ENCODE measurements at regions not wholly inside any gene's neighbourhood (a gene's known extent, or its start where the extent isn't known, plus 50 kb on each side); places are given as distances from the start of the nearest gene placed in this dataset.

DNA sequence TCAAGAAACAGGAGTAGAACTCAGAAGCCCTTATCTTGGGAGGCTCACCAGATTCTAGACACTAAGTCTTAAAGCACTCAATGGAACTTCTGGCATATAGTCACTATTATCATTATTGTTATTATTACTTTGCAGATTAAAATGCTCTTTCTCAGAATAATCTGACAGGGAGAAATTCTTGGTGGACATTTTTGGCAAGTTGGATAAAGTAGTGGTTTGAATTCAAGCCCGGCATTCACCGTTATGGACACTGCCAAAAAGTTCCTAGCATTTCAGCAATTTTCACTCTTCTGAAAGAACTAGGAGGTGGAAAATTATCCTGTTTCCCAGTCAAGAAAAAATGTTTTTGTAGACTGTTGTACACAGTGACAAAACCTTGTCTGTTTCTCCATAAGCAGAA is 179.6 kb upstream of the ISX start:
- in situ Hi-C loops (cut with MboI; ENCODE audit: low pct_unique_long_range_greater_than_20kb, low sequenced_read_pairs), result no loop called here
- DNase-seq, result no peak

GRCh38 chr22:34886812-34887211 is 179.1 kb upstream of the ISX start:
- in situ Hi-C loops (cut with MboI; ENCODE audit: low pct_unique_long_range_greater_than_20kb, low sequenced_read_pairs), result no loop called here
- no peak for DNase-seq

GRCh38 chr22:34897126-34897525 is 168.8 kb upstream of the ISX start:
- in situ Hi-C loops (cut with MboI; ENCODE audit: low pct_unique_long_range_greater_than_20kb, low sequenced_read_pairs), result no loop called here
- DNase-seq, result no peak

GRCh38 chr22:34902335-34902734 is 163.6 kb upstream of the ISX start:
- no peak for DNase-seq
- in situ Hi-C loops (cut with MboI; ENCODE audit: low pct_unique_long_range_greater_than_20kb, low sequenced_read_pairs), result no loop called here

- no peak for DNase-seq
- in situ Hi-C loops (cut with MboI; ENCODE audit: low pct_unique_long_range_greater_than_20kb, low sequenced_read_pairs), result no loop called here
These were observed 162.5 kb upstream of the ISX start for GRCh38 chr22:34903416-34903815.

DNA sequence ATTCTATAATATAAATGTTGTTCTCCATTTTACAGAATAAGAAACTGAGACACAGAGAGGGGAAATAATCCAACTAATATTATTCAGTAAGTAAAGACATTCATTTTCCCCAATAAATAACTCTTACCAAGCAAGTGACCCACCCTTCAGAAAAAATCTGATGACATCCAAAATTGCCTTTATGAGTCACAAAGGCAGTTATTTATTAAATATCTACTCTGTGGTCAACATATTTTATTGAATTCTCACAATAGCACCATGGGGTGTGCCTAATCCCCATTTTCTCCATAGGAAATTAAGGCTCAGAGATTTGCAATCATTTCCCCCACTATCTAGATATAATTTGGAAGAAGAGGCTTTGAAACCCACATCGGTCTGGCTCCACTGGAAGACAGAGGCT is 161.5 kb upstream of the ISX start:
- DNase-seq, result no peak
- in situ Hi-C loops (cut with MboI; ENCODE audit: low pct_unique_long_range_greater_than_20kb, low sequenced_read_pairs), result no loop called here

- DNase-seq, result no peak
- in situ Hi-C loops (cut with MboI; ENCODE audit: low pct_unique_long_range_greater_than_20kb, low sequenced_read_pairs), result no loop called here
These were observed 152.1 kb upstream of the ISX start for GRCh38 chr22:34913826-34914225.

- no peak for DNase-seq
- in situ Hi-C loops (cut with MboI; ENCODE audit: low pct_unique_long_range_greater_than_20kb, low sequenced_read_pairs), result no loop called here
These were observed 151.1 kb upstream of the ISX start for GRCh38 chr22:34914846-34915245.

GRCh38 chr22:34917239-34917638 is 148.7 kb upstream of the ISX start:
- no peak for DNase-seq
- in situ Hi-C loops (cut with MboI; ENCODE audit: low pct_unique_long_range_greater_than_20kb, low sequenced_read_pairs), result no loop called here

DNA sequence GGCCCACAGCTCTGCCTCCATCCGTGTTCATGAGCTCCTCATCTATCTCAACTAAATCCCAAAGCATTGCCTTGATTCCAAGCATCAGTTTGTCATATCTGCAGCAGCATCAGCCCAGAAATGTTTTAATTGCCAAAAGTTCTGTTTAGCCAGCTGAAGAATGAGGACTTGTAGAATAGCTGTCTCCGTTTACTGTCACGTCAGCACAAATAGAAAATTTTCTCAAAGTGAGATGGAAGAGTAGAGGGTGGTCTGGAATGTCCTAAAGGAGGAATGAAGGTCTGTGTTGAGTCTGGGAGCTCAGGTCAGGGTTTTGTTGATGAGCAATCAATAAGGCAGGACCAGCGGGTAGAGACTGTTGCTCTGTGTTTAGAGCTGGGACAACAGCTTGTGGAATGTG is 134.9 kb upstream of the ISX start:
- no peak for DNase-seq
- in situ Hi-C loops (cut with MboI; ENCODE audit: low pct_unique_long_range_greater_than_20kb, low sequenced_read_pairs), result no loop called here

- in situ Hi-C loops (cut with MboI; ENCODE audit: low pct_unique_long_range_greater_than_20kb, low sequenced_read_pairs), result no loop called here
- no peak for DNase-seq
These were observed 131.7 kb upstream of the ISX start for GRCh38 chr22:34934261-34934660.

- DNase-seq, result no peak
- in situ Hi-C loops (cut with MboI; ENCODE audit: low pct_unique_long_range_greater_than_20kb, low sequenced_read_pairs), result no loop called here
These were observed 122.1 kb upstream of the ISX start for GRCh38 chr22:34943830-34944229.

DNA sequence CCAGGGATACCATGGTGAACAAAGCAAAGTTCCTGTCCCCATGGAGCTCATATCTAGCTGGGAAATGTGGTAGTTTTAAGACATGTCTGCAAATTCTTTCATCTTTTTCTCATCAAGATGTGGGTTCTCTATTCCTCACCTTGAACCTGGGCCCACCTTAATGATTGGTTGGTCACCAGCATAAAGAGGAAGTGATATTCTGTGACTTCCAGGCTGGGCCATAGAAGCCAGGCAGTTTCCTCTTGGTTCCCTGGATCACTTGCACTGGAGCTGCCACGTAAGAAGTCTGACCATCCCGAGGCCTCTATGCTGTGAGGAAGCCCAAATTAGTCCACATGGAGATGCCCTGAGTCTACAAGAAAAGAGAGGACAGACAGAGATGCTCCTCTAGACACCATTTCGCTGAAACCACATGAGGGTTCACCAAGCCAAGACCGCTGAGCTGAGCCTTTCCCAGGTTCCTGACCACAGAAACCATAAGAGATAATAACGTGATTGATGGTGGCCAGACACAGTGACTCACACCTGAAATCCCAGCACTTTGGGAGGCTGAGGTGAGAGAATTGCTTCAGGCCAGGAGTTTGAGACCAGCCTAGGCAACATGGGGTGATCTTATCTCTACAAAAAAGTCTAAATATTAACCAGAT is 119.5 kb upstream of the ISX start:
- no peak for DNase-seq
- in situ Hi-C loops (cut with MboI; ENCODE audit: low pct_unique_long_range_greater_than_20kb, low sequenced_read_pairs), result no loop called here

- no peak for DNase-seq
- in situ Hi-C loops (cut with MboI; ENCODE audit: low pct_unique_long_range_greater_than_20kb, low sequenced_read_pairs), result no loop called here
These were observed 115.5 kb upstream of the ISX start for GRCh38 chr22:34950489-34950888.

DNA sequence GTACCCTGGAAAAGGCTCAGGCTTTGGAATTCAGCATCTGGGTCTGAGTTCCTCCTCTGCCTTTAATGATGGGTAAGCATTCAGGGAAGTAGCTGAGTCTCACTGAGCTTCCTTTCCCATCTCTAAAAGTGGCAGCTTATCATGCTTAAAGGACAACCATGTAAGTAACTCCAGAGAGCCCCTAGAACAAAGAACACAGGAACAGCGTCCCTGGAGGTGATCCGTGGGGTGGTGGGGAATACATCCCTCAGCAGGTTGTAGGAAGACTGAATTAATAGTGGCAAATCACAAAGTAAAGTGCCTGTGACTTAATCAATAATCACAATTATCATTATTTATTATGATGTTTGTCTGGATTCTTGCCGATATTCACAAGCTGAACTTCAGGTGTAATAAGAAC is 114.7 kb upstream of the ISX start:
- DNase-seq, result no peak
- in situ Hi-C loops (cut with MboI; ENCODE audit: low pct_unique_long_range_greater_than_20kb, low sequenced_read_pairs), result no loop called here

- no peak for DNase-seq
- in situ Hi-C loops (cut with MboI; ENCODE audit: low pct_unique_long_range_greater_than_20kb, low sequenced_read_pairs), result no loop called here
These were observed 106.0 kb upstream of the ISX start for GRCh38 chr22:34960005-34960404.

GRCh38 chr22:34966980-34967565 is 98.9 kb upstream of the ISX start:
- DNase-seq, result no peak
- in situ Hi-C loops (cut with MboI; ENCODE audit: low pct_unique_long_range_greater_than_20kb, low sequenced_read_pairs), result no loop called here

GRCh38 chr22:34969001-34969790 is 96.8 kb upstream of the ISX start:
- no peak for DNase-seq
- in situ Hi-C loops (cut with MboI; ENCODE audit: low pct_unique_long_range_greater_than_20kb, low sequenced_read_pairs), result no loop called here

DNA sequence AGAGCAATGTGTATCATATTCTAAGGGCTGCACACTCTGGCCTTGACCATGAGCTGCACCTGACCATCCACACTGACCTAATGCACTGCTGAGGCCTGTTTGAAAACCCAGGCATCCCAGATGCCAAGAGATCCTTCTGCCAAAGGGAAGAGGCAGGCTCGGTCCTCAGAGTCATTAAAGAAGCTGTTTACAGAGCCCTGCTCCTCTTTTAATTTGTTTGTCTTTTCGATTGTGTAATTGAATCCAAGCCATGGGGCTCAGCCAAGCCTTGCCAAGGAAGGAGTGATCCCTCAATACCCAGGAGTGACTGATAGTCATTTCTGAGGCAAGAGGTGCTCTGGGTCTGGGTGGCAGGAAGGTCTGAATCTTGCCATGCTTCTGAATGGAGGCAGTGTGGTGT is 94.5 kb upstream of the ISX start:
- in situ Hi-C loops (cut with MboI; ENCODE audit: low pct_unique_long_range_greater_than_20kb, low sequenced_read_pairs), result no loop called here
- DNase-seq, result no peak

DNA sequence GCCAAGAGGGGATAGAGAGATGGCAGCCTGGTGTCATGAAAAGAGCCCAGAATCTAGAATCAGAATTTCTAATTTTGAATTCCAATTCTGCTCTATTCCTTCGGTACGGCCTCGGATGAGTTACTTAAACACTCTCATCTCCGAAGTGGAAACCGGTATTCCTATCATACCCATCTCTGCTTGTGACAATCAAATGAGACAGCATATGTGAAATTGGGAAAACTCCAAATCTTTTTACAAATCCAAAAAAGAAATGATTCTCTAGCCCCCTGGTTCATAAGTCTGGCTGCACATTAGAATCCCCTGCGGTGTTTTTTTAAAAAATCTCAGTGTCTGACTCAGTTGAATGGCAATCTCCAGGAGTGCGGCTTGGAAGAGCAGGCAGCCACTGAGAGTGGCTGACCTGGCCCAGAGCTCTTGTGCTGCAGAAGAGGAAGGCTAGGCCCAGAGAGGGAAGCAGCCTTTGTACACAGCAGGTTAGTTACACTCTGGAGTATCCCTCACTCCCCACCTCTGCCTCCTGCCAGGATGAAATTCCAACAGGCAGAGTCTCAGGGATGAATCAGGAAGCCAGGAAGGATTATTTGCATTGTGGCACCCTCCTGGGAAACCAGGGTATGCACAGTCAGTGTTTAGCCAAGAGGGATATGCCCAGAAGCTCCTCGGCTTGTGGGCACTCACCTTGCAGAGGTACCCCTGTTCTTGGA is 93.6 kb upstream of the ISX start:
- no peak for DNase-seq
- in situ Hi-C loops (cut with MboI; ENCODE audit: low pct_unique_long_range_greater_than_20kb, low sequenced_read_pairs), result no loop called here

Data from KBM-7 (cell line).